WTC11 (cell line): ENCODE measurements at regions not wholly inside any gene's neighbourhood (a gene's known extent, or its start where the extent isn't known, plus 50 kb on each side); places are given as distances from the start of the nearest gene placed in this dataset.

Experiments used
- ATAC-seq: fragments of 200-7000 bp; cut with Tn5 transposase; 2 replicates; pipeline ENCODE4 v1.10.0; 2021; ENCODE audit warnings: mild to moderate bottlenecking, moderate library complexity
- CTCF ChIA-PET: fragments of 300-600 bp; sonication (Branson Sonifier 250); formaldehyde crosslinking; loops from one replicate; lab custom pipeline; 2021; ENCODE audit warnings: antibody characterized with exemption; lab: Charles Lee
- POLR2A ChIA-PET: fragments of 350-600 bp; sonication (Branson Sonifier 250); formaldehyde crosslinking; loops from one replicate; lab custom pipeline; 2021; ENCODE audit warnings: antibody characterized with exemption; lab: Charles Lee
- DNase-seq: peaks from one replicate; pipeline ENCODE4 v3.0.0; 2021; ENCODE audit warnings: low spot score
- H3K27ac Mint-ChIP-seq: 2 replicates; pipeline ENCODE4 v1.8.0; 2021; ENCODE audit warnings: mixed read lengths
- H3K27me3 Mint-ChIP-seq: 2 replicates; pipeline ENCODE4 v1.8.0; 2021; ENCODE audit warnings: low read depth, mild to moderate bottlenecking, moderate library complexity, mixed read lengths
- H3K36me3 Mint-ChIP-seq: 2 replicates; pipeline ENCODE4 v1.8.0; 2021; ENCODE audit warnings: mixed read lengths
- H3K4me1 Mint-ChIP-seq: 2 replicates; pipeline ENCODE4 v1.8.0; 2022; ENCODE audit warnings: mixed read lengths
- H3K4me3 Mint-ChIP-seq: 2 replicates; pipeline ENCODE4 v1.8.0; 2021; ENCODE audit warnings: mild to moderate bottlenecking, moderate library complexity, mixed read lengths
- H3K9me3 Mint-ChIP-seq: 2 replicates; pipeline ENCODE4 v1.8.0; 2021; ENCODE audit warnings: mixed read lengths
- CBFB ChIP-seq: sonication (generic); formaldehyde crosslinking; IDR thresholded peaks from 2 replicates; pipeline ENCODE4 v1.8.1; 2022; ENCODE audit warnings: mild to moderate bottlenecking, low read depth, missing genetic modification reagents
- GRHL2 ChIP-seq: fragments of 250-450 bp; sonication (Bioruptor Pico); IDR thresholded peaks from 2 replicates; pipeline ENCODE4 v1.8.0; 2022; ENCODE audit warnings: mild to moderate bottlenecking, moderate library complexity; ENCODE audit not compliant: insufficient replicate concordance, severe bottlenecking
- GTF2I ChIP-seq: fragments of 250-450 bp; sonication (Bioruptor Pico); conservative IDR thresholded peaks from 2 replicates; pipeline ENCODE4 v1.4.0; 2021; ENCODE audit warnings: mild to moderate bottlenecking
- HMGA2 ChIP-seq: fragments of 250-450 bp; sonication (Bioruptor Pico); IDR thresholded peaks from 2 replicates; pipeline ENCODE4 v1.4.0; 2021; ENCODE audit warnings: mild to moderate bottlenecking, moderate library complexity
- JUN ChIP-seq: sonication (generic); formaldehyde crosslinking; IDR thresholded peaks from 2 replicates; pipeline ENCODE4 v1.8.0; 2023; ENCODE audit warnings: mild to moderate bottlenecking, missing genetic modification reagents
- MYBL2 ChIP-seq: sonication (generic); formaldehyde crosslinking; IDR thresholded peaks from 2 replicates; pipeline ENCODE4 v1.8.1; 2023; ENCODE audit warnings: mild to moderate bottlenecking, moderate library complexity, missing genetic modification reagents
- NFYB ChIP-seq: sonication (generic); formaldehyde crosslinking; conservative IDR thresholded peaks from 2 replicates; pipeline ENCODE4 v1.8.0; 2022; ENCODE audit warnings: low read depth, missing genetic modification reagents
- NR2C2 ChIP-seq: sonication (generic); formaldehyde crosslinking; IDR thresholded peaks from 2 replicates; pipeline ENCODE4 v1.8.0; 2022; ENCODE audit warnings: mild to moderate bottlenecking, missing genetic modification reagents
- OVOL2 ChIP-seq: fragments of 250-450 bp; sonication (Bioruptor Pico); IDR thresholded peaks from 2 replicates; pipeline ENCODE4 v1.9.0; 2021; ENCODE audit warnings: mild to moderate bottlenecking, borderline replicate concordance
- SMAD4 ChIP-seq: sonication (generic); formaldehyde crosslinking; IDR thresholded peaks from 2 replicates; pipeline ENCODE4 v1.8.0; 2022; ENCODE audit warnings: mild to moderate bottlenecking, missing genetic modification reagents
- ZNF219 ChIP-seq: sonication (generic); formaldehyde crosslinking; IDR thresholded peaks from 2 replicates; pipeline ENCODE4 v1.8.0; 2023; ENCODE audit warnings: missing genetic modification reagents, mild to moderate bottlenecking, borderline replicate concordance
- ZNF263 ChIP-seq: sonication (generic); formaldehyde crosslinking; IDR thresholded peaks from 2 replicates; pipeline ENCODE4 v1.8.1; 2022; ENCODE audit warnings: low read depth, mild to moderate bottlenecking, moderate library complexity, missing genetic modification reagents
- TF ChIP-seq, protein P1 (sequence below): sonication (generic); formaldehyde crosslinking; IDR thresholded peaks from 2 replicates; pipeline ENCODE4 v1.8.0; 2023; ENCODE audit warnings: mild to moderate bottlenecking, missing genetic modification reagents
- TF ChIP-seq, protein P2 (sequence below): sonication (generic); formaldehyde crosslinking; IDR thresholded peaks from 2 replicates; pipeline ENCODE4 v1.8.0; 2022; ENCODE audit warnings: mild to moderate bottlenecking, missing genetic modification reagents
- TF ChIP-seq, protein P3 (sequence below): fragments of 250-450 bp; sonication (Bioruptor Pico); IDR thresholded peaks from 2 replicates; pipeline ENCODE4 v1.9.0; 2021; ENCODE audit warnings: mild to moderate bottlenecking
- TF ChIP-seq, protein P4 (sequence below): sonication (generic); formaldehyde crosslinking; IDR thresholded peaks from 2 replicates; pipeline ENCODE4 v1.8.1; 2023; ENCODE audit warnings: mild to moderate bottlenecking, missing genetic modification reagents
- TF ChIP-seq, protein P5 (sequence below): sonication (generic); formaldehyde crosslinking; IDR thresholded peaks from 2 replicates; pipeline ENCODE4 v1.8.0; 2022; ENCODE audit warnings: mild to moderate bottlenecking, missing genetic modification reagents
- TF ChIP-seq, protein P6 (sequence below): sonication (generic); formaldehyde crosslinking; IDR thresholded peaks from 2 replicates; pipeline ENCODE4 v1.8.1; 2023; ENCODE audit warnings: mild to moderate bottlenecking, missing genetic modification reagents, moderate library complexity

DNA sequence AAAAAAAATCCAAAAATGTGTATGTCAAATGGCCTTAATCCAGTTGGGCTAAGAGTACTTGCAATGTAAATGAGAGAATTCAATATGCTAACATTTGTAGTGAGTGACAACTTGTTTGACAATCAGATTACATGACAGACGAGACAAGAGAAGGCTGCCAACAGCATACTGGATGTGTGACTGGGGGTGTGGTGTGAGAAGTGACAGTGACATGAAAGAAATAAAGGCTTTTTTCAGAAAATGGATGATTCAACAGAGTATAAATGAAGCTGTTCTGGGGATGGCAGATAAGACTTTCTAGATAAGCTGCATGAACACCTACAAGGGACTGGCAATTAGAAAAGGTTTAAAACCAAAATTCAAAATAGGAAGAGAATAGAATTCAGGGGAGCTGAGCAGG lies 143.4 kb downstream of the CENPC start (continued):
- TF ChIP-seq GRHL2 (CRISPR knock-in tag): no peak
- no peak for TF ChIP-seq MYBL2 (CRISPR knock-in tag)
- TF ChIP-seq, protein P1, sequence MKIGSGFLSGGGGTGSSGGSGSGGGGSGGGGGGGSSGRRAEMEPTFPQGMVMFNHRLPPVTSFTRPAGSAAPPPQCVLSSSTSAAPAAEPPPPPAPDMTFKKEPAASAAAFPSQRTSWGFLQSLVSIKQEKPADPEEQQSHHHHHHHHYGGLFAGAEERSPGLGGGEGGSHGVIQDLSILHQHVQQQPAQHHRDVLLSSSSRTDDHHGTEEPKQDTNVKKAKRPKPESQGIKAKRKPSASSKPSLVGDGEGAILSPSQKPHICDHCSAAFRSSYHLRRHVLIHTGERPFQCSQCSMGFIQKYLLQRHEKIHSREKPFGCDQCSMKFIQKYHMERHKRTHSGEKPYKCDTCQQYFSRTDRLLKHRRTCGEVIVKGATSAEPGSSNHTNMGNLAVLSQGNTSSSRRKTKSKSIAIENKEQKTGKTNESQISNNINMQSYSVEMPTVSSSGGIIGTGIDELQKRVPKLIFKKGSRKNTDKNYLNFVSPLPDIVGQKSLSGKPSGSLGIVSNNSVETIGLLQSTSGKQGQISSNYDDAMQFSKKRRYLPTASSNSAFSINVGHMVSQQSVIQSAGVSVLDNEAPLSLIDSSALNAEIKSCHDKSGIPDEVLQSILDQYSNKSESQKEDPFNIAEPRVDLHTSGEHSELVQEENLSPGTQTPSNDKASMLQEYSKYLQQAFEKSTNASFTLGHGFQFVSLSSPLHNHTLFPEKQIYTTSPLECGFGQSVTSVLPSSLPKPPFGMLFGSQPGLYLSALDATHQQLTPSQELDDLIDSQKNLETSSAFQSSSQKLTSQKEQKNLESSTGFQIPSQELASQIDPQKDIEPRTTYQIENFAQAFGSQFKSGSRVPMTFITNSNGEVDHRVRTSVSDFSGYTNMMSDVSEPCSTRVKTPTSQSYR (CRISPR knock-in tag): no peak
- TF ChIP-seq ZNF263 (CRISPR knock-in tag): no peak
- TF ChIP-seq, protein P2, sequence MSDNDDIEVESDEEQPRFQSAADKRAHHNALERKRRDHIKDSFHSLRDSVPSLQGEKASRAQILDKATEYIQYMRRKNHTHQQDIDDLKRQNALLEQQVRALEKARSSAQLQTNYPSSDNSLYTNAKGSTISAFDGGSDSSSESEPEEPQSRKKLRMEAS: no peak
- TF ChIP-seq, protein P3, sequence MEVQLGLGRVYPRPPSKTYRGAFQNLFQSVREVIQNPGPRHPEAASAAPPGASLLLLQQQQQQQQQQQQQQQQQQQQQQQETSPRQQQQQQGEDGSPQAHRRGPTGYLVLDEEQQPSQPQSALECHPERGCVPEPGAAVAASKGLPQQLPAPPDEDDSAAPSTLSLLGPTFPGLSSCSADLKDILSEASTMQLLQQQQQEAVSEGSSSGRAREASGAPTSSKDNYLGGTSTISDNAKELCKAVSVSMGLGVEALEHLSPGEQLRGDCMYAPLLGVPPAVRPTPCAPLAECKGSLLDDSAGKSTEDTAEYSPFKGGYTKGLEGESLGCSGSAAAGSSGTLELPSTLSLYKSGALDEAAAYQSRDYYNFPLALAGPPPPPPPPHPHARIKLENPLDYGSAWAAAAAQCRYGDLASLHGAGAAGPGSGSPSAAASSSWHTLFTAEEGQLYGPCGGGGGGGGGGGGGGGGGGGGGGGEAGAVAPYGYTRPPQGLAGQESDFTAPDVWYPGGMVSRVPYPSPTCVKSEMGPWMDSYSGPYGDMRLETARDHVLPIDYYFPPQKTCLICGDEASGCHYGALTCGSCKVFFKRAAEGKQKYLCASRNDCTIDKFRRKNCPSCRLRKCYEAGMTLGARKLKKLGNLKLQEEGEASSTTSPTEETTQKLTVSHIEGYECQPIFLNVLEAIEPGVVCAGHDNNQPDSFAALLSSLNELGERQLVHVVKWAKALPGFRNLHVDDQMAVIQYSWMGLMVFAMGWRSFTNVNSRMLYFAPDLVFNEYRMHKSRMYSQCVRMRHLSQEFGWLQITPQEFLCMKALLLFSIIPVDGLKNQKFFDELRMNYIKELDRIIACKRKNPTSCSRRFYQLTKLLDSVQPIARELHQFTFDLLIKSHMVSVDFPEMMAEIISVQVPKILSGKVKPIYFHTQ (CRISPR knock-in tag): no peak
- TF ChIP-seq HMGA2 (CRISPR knock-in tag): no peak
- no peak for TF ChIP-seq NR2C2

DNA sequence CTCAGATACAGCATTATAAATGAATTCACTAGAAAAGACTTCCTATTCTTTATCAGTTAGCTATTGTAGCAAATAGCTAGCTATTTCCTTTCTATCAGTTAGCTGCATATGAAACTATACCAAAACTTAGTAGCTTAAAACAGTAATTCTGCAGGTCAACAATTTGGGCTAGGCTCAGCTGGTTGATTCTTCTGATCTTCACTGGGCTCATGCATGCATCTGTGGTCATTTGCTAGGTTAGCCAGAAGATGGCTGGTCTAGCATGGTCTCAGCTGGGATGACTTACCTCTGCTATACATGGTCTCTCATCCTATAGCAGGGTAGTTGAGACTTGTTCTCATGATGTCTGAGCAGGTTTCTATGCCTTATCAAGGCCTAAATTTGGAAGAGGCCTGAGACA lies 147.4 kb downstream of the CENPC start:
- Mint-ChIP-seq H3K9me3 (peaks cover 4% of the 10 kb centered on the region), H3K27me3 (peaks cover 17% of the 10 kb centered on the region), H3K27ac (no peak overlapping the region), H3K36me3 (no peaks in the 10 kb centered on the region), H3K4me1 (no peaks in the 10 kb centered on the region), H3K4me3 (no peak overlapping the region)
- ChIA-PET CTCF (no interaction called here), POLR2A (no interaction called here)
- TF ChIP-seq JUN (CRISPR knock-in tag) (no peak), ZNF219 (CRISPR knock-in tag) (no peak), CBFB (CRISPR knock-in tag) (no peak)
- ATAC-seq: no peak
- DNase-seq: no peak

DNA sequence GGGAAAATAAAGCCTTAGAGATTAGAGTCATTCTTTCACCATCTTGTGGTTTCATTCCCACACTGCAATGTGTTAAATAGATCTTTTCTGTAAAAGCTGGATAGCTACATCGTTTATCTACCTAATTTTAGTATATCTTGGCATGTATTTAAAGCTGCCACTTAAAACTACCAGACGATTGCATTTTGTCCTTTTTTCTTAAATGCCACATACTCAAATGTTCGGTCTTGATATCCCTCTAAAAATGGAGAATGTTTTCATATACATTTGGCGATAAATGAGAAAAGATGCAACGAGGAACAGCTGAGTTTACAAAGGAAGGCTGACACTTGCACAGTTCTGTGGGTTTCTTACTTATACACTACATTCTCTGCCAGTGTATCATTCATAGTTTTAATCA lies 148.3 kb downstream of the CENPC start:
- Mint-ChIP-seq H3K27me3 (peaks cover 10% of the 10 kb centered on the region), H3K4me1 (no peaks in the 10 kb centered on the region), H3K27ac (no peak overlapping the region), H3K36me3 (no peaks in the 10 kb centered on the region), H3K9me3 (peaks cover 4% of the 10 kb centered on the region), H3K4me3 (no peak overlapping the region)
- POLR2A ChIA-PET: interaction anchor here (0.6 kb wide), 1 partner anchor 281 kb away, joined by 3 read pairs; no protein-coding TSS in a partner anchor
- CTCF ChIA-PET: interaction anchor here (0.8 to 1.1 kb wide), 2 partner anchors 9 to 310 kb away, joined by 3 to 4 read pairs; no protein-coding TSS in a partner anchor
- ATAC-seq (no peak), DNase-seq (no peak)
- TF ChIP-seq GTF2I: no peak
- TF ChIP-seq, protein P4, sequence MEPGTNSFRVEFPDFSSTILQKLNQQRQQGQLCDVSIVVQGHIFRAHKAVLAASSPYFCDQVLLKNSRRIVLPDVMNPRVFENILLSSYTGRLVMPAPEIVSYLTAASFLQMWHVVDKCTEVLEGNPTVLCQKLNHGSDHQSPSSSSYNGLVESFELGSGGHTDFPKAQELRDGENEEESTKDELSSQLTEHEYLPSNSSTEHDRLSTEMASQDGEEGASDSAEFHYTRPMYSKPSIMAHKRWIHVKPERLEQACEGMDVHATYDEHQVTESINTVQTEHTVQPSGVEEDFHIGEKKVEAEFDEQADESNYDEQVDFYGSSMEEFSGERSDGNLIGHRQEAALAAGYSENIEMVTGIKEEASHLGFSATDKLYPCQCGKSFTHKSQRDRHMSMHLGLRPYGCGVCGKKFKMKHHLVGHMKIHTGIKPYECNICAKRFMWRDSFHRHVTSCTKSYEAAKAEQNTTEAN: no peak
- TF ChIP-seq ZNF263 (CRISPR knock-in tag): no peak
- no peak for TF ChIP-seq OVOL2 (CRISPR knock-in tag)
- TF ChIP-seq NFYB (CRISPR knock-in tag): no peak
- TF ChIP-seq SMAD4 (CRISPR knock-in tag): no peak
- TF ChIP-seq, protein P5, sequence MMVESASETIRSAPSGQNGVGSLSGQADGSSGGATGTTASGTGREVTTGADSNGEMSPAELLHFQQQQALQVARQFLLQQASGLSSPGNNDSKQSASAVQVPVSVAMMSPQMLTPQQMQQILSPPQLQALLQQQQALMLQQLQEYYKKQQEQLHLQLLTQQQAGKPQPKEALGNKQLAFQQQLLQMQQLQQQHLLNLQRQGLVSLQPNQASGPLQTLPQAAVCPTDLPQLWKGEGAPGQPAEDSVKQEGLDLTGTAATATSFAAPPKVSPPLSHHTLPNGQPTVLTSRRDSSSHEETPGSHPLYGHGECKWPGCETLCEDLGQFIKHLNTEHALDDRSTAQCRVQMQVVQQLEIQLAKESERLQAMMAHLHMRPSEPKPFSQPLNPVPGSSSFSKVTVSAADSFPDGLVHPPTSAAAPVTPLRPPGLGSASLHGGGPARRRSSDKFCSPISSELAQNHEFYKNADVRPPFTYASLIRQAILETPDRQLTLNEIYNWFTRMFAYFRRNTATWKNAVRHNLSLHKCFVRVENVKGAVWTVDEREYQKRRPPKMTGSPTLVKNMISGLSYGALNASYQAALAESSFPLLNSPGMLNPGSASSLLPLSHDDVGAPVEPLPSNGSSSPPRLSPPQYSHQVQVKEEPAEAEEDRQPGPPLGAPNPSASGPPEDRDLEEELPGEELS (CRISPR knock-in tag): no peak
- TF ChIP-seq, protein P6, sequence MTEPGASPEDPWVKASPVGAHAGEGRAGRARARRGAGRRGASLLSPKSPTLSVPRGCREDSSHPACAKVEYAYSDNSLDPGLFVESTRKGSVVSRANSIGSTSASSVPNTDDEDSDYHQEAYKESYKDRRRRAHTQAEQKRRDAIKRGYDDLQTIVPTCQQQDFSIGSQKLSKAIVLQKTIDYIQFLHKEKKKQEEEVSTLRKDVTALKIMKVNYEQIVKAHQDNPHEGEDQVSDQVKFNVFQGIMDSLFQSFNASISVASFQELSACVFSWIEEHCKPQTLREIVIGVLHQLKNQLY: no peak
